ENCODE measurements at regions not wholly inside any gene's neighbourhood (a gene's known extent, or its start where the extent isn't known, plus 50 kb on each side); places are given as distances from the start of the nearest gene placed in this dataset.

DNA sequence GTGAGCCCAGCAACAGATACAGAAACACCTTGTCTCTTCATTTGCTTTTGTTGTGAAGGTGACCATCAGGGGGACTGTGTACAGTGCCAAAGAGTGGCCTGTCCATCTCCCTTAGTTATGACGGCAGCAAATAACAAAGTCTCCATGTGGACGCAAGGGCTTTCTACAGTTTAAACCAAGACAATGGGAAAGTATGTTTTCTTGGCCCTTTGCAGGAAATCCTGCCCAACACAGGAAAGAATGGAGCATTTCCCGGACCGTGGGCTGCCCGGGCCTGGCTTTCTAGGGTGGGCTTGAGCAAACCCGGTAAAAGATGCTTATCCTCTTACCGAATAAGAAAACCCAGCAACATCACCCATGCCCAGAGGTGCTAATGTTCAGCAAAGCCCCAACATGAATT lies 87.3 kb downstream of the ZBTB18 start:
- TF ChIP-seq POLR2AphosphoS5 (IDR thresholded peaks at IDR 0.05; ENCODE audit: borderline replicate concordance, low read depth, low read length) (no peak), EZH2 (IDR thresholded peaks at IDR 0.05) (no peak)

All from SK-N-MC (cell line).